Liver (tissue), 8 donors: ENCODE measurements at regions not wholly inside any gene's neighbourhood (a gene's known extent, or its start where the extent isn't known, plus 50 kb on each side); places are given as distances from the start of the nearest gene placed in this dataset.

Experiments used
- DNase-seq: peaks from one replicate; pipeline ENCODE4 v3.0.0-alpha.2; 2017; ENCODE audit warnings: low spot score
- H3K27ac ChIP-seq, 2 donors: one replicate each; pipeline ENCODE4 v1.7.0; 2013; ENCODE audit warnings: inconsistent platforms in 2 of 2, low read length in 2 of 2, control low read depth in 1 of 2, low read depth in 1 of 2, mild to moderate bottlenecking in 1 of 2
- H3K27me3 ChIP-seq, 4 donors: one replicate each; pipeline versions ENCODE4 v1.6.1 to v1.7.0; 2013; ENCODE audit warnings: low read length in 3 of 4, inconsistent platforms in 1 of 4, mild to moderate bottlenecking in 1 of 4, moderate library complexity in 1 of 4; ENCODE audit not compliant: control insufficient read depth in 4 of 4, insufficient read depth in 4 of 4
- H3K36me3 ChIP-seq, 4 donors: one replicate each; pipeline versions ENCODE4 v1.6.1 to v1.7.0; 2013; ENCODE audit warnings: low read length in 3 of 4, mild to moderate bottlenecking in 3 of 4, low read depth in 1 of 4, moderate library complexity in 1 of 4; ENCODE audit not compliant: control insufficient read depth in 4 of 4, insufficient read depth in 3 of 4
- H3K4me1 ChIP-seq, 4 donors: one replicate each; pipeline versions ENCODE4 v1.6.1 to v1.7.0; 2013; ENCODE audit warnings: low read length in 3 of 4, mild to moderate bottlenecking in 3 of 4, moderate library complexity in 1 of 4; ENCODE audit not compliant: control insufficient read depth in 4 of 4, insufficient read depth in 4 of 4
- H3K4me3 ChIP-seq, 3 donors: one replicate each; pipeline versions ENCODE4 v1.6.1 to v1.7.0; 2013; ENCODE audit warnings: low read length in 3 of 3, control low read depth in 1 of 3, low read depth in 1 of 3, mild to moderate bottlenecking in 1 of 3
- H3K9ac ChIP-seq, 2 donors: one replicate each; pipeline ENCODE4 v1.7.0; 2013; ENCODE audit warnings: low read length in 2 of 2, mild to moderate bottlenecking in 2 of 2, moderate library complexity in 2 of 2, control low read depth in 1 of 2, low read depth in 1 of 2
- H3K9me3 ChIP-seq, 4 donors: one replicate each; pipeline versions ENCODE4 v1.6.1 to v1.7.0; 2013; ENCODE audit warnings: low read length in 3 of 4; ENCODE audit not compliant: control insufficient read depth in 4 of 4
- EGR1 ChIP-seq, 2 donors: IDR thresholded peaks; 2 replicates each; pipeline ENCODE4 v1.6.1; 2016 to 2018; ENCODE audit warnings: antibody characterized with exemption in 2 of 2, low read depth in 2 of 2
- FOXA1 ChIP-seq: IDR thresholded peaks from 2 replicates; pipeline ENCODE4 v1.6.1; 2016; ENCODE audit warnings: antibody characterized with exemption
- FOXA2 ChIP-seq: IDR thresholded peaks from 2 replicates; pipeline ENCODE4 v1.6.1; 2016; ENCODE audit warnings: antibody characterized with exemption
- GABPA ChIP-seq, 2 donors: IDR thresholded peaks in 1 of 2; conservative IDR thresholded peaks in 1 of 2; 2 replicates each; pipeline ENCODE4 v1.6.1; 2016; ENCODE audit warnings: antibody characterized with exemption in 2 of 2, mild to moderate bottlenecking in 1 of 2, moderate library complexity in 1 of 2
- HNF4A ChIP-seq, 2 donors: conservative IDR thresholded peaks; 2 replicates each; pipeline ENCODE4 v1.6.1; 2016; ENCODE audit warnings: antibody characterized with exemption in 2 of 2, mild to moderate bottlenecking in 2 of 2
- HNF4G ChIP-seq: IDR thresholded peaks from 2 replicates; pipeline ENCODE4 v1.6.1; 2016; ENCODE audit warnings: antibody characterized with exemption
- NR2F2 ChIP-seq: IDR thresholded peaks from 2 replicates; pipeline ENCODE4 v1.6.1; 2016; ENCODE audit warnings: antibody characterized with exemption
- RAD21 ChIP-seq, 2 donors: IDR thresholded peaks; 2 replicates each; pipeline ENCODE4 v1.6.1; 2016; ENCODE audit warnings: antibody characterized with exemption in 2 of 2, mild to moderate bottlenecking in 2 of 2
- RXRA ChIP-seq, 2 donors: IDR thresholded peaks; 2 replicates each; pipeline ENCODE4 v1.6.1; 2017 to 2018; ENCODE audit warnings: antibody characterized with exemption in 2 of 2, mild to moderate bottlenecking in 1 of 2
- SP1 ChIP-seq: IDR thresholded peaks from 2 replicates; pipeline ENCODE4 v1.6.1; 2018; ENCODE audit warnings: antibody characterized with exemption, mild to moderate bottlenecking
- TAF1 ChIP-seq: conservative IDR thresholded peaks from 2 replicates; pipeline ENCODE4 v1.6.1; 2016; ENCODE audit warnings: antibody characterized with exemption, mild to moderate bottlenecking
- YY1 ChIP-seq: IDR thresholded peaks from 2 replicates; pipeline ENCODE4 v1.6.1; 2016; ENCODE audit warnings: antibody characterized with exemption, mild to moderate bottlenecking
- WGBS: extraction: QIAGEN DNeasy Blood & Tissue Kit; methylation state at CpG from one replicate; pipeline ENCODE4 v1.1.7; 2013; 5-methylcytosine and 5-hydroxymethylcytosine counted together
- TF ChIP-seq, protein P1 (sequence below): fragments of 150-350 bp; IDR thresholded peaks from 2 replicates; pipeline ENCODE4 v1.5.1; 2017; ENCODE audit warnings: improper control_type of control experiment, low read depth, low read length; ENCODE audit not compliant: missing input control
- TF ChIP-seq, protein P2 (sequence below): IDR thresholded peaks from 2 replicates; pipeline ENCODE4 v1.6.1; 2016; ENCODE audit warnings: antibody characterized with exemption
- TF ChIP-seq, protein P3 (sequence below): IDR thresholded peaks from 2 replicates; pipeline ENCODE4 v1.6.1; 2016; ENCODE audit warnings: antibody characterized with exemption, mild to moderate bottlenecking
- TF ChIP-seq, protein P4 (sequence below): IDR thresholded peaks from 2 replicates; pipeline ENCODE4 v1.6.1; 2016; ENCODE audit warnings: antibody characterized with exemption
- TF ChIP-seq, protein P5 (sequence below): IDR thresholded peaks from 2 replicates; pipeline ENCODE4 v1.6.1; 2016; ENCODE audit warnings: antibody characterized with exemption
- donor health status: healthy.
- donor health status: healthy.
- donor health status: healthy.
- donor health status: healthy.
- donor health status: healthy.

DNA sequence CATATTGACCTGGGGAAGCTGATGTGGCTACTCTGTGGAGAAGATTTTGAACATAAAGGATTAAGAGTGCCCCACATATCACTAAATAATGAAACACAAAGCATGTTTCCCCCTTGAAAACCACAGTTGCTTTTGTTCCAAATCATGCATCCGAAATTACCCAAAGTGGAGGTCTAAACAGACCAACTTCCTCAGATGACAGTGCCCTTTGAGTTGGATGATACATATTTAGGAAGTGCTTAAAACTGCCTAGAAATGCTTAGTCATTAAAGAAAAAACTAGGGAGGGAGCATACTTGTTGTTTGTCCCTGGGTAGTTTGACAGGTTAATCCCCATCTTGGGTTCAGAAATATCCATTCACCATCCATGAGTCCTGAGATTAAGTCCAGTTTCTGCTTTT, 1070.3 kb downstream of the SUCLG1 start:
- Histone ChIP-seq H3K36me3 (no peaks in the 10 kb centered on the region), H3K27ac (no peak overlapping the region), H3K9ac (no peak overlapping the region), H3K27me3 (no peaks in the 10 kb centered on the region), H3K4me1 (no peaks in the 10 kb centered on the region), H3K4me3 (no peak overlapping the region), H3K9me3 (no peaks in the 10 kb centered on the region)
- TF ChIP-seq GABPA (IDR thresholded peaks at IDR 0.05 in 1 of 2, conservative IDR thresholded peaks at IDR 0.05 in 1 of 2) (no peak), HNF4A (conservative IDR thresholded peaks at IDR 0.05) (no peak), YY1 (no peak), NR2F2 (no peak), HNF4G (no peak), TAF1 (no peak), RAD21 (IDR thresholded peaks at IDR 0.05) (no peak), RXRA (IDR thresholded peaks at IDR 0.05) (no peak), FOXA1 (no peak), FOXA2 (no peak)
- TF ChIP-seq, protein P1, sequence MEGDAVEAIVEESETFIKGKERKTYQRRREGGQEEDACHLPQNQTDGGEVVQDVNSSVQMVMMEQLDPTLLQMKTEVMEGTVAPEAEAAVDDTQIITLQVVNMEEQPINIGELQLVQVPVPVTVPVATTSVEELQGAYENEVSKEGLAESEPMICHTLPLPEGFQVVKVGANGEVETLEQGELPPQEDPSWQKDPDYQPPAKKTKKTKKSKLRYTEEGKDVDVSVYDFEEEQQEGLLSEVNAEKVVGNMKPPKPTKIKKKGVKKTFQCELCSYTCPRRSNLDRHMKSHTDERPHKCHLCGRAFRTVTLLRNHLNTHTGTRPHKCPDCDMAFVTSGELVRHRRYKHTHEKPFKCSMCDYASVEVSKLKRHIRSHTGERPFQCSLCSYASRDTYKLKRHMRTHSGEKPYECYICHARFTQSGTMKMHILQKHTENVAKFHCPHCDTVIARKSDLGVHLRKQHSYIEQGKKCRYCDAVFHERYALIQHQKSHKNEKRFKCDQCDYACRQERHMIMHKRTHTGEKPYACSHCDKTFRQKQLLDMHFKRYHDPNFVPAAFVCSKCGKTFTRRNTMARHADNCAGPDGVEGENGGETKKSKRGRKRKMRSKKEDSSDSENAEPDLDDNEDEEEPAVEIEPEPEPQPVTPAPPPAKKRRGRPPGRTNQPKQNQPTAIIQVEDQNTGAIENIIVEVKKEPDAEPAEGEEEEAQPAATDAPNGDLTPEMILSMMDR, result no peak
- TF ChIP-seq, protein P2, sequence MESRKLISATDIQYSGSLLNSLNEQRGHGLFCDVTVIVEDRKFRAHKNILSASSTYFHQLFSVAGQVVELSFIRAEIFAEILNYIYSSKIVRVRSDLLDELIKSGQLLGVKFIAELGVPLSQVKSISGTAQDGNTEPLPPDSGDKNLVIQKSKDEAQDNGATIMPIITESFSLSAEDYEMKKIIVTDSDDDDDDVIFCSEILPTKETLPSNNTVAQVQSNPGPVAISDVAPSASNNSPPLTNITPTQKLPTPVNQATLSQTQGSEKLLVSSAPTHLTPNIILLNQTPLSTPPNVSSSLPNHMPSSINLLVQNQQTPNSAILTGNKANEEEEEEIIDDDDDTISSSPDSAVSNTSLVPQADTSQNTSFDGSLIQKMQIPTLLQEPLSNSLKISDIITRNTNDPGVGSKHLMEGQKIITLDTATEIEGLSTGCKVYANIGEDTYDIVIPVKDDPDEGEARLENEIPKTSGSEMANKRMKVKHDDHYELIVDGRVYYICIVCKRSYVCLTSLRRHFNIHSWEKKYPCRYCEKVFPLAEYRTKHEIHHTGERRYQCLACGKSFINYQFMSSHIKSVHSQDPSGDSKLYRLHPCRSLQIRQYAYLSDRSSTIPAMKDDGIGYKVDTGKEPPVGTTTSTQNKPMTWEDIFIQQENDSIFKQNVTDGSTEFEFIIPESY, result no peak
- TF ChIP-seq, protein P3, sequence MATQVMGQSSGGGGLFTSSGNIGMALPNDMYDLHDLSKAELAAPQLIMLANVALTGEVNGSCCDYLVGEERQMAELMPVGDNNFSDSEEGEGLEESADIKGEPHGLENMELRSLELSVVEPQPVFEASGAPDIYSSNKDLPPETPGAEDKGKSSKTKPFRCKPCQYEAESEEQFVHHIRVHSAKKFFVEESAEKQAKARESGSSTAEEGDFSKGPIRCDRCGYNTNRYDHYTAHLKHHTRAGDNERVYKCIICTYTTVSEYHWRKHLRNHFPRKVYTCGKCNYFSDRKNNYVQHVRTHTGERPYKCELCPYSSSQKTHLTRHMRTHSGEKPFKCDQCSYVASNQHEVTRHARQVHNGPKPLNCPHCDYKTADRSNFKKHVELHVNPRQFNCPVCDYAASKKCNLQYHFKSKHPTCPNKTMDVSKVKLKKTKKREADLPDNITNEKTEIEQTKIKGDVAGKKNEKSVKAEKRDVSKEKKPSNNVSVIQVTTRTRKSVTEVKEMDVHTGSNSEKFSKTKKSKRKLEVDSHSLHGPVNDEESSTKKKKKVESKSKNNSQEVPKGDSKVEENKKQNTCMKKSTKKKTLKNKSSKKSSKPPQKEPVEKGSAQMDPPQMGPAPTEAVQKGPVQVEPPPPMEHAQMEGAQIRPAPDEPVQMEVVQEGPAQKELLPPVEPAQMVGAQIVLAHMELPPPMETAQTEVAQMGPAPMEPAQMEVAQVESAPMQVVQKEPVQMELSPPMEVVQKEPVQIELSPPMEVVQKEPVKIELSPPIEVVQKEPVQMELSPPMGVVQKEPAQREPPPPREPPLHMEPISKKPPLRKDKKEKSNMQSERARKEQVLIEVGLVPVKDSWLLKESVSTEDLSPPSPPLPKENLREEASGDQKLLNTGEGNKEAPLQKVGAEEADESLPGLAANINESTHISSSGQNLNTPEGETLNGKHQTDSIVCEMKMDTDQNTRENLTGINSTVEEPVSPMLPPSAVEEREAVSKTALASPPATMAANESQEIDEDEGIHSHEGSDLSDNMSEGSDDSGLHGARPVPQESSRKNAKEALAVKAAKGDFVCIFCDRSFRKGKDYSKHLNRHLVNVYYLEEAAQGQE, result no peak
- TF ChIP-seq, protein P4, sequence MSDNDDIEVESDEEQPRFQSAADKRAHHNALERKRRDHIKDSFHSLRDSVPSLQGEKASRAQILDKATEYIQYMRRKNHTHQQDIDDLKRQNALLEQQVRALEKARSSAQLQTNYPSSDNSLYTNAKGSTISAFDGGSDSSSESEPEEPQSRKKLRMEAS, result no peak
- TF ChIP-seq, protein P5, sequence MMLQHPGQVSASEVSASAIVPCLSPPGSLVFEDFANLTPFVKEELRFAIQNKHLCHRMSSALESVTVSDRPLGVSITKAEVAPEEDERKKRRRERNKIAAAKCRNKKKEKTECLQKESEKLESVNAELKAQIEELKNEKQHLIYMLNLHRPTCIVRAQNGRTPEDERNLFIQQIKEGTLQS, result no peak
- DNase-seq, result no peak
- WGBS, result 76% methylated on average over 1 of the region's 1 CpG

DNA sequence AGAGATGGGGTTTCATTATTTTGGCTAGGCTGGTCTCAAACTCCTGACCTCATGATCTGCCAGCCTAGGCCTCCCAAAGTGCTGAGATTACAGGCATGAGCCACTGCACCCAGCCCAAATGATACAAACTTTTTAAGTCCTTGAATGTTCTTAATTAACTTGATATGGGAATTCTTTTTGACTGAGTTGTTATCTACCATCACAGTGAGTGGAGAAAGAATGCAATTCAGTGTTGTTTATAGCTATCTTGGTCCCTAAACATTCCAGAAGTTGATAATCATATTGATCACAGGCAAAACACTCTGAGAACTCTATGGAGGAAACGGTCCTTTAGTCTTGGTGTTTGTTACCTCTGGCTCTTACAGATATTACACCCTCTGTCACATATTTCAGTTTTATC, 1072.5 kb downstream of the SUCLG1 start:
- Histone ChIP-seq H3K9me3 (no peaks in the 10 kb centered on the region), H3K27me3 (no peaks in the 10 kb centered on the region), H3K4me1 (no peaks in the 10 kb centered on the region), H3K27ac (no peak overlapping the region), H3K4me3 (no peak overlapping the region), H3K9ac (no peak overlapping the region), H3K36me3 (no peaks in the 10 kb centered on the region)
- WGBS, result 82% methylated on average over 1 of the region's 1 CpG
- DNase-seq, result no peak
- TF ChIP-seq HNF4G, result no peak
- TF ChIP-seq, protein P1, result no peak
- no peak for TF ChIP-seq RXRA (IDR thresholded peaks at IDR 0.05)
- TF ChIP-seq SP1, result no peak
- no peak for TF ChIP-seq FOXA1
- TF ChIP-seq EGR1 (IDR thresholded peaks at IDR 0.05; ENCODE audit: low read depth in 2 of 2), result no peak
- no peak for TF ChIP-seq YY1
- TF ChIP-seq GABPA (IDR thresholded peaks at IDR 0.05 in 1 of 2, conservative IDR thresholded peaks at IDR 0.05 in 1 of 2), result no peak
- TF ChIP-seq, protein P3, result no peak
- TF ChIP-seq, protein P4, result no peak
